Activated CD8-positive, alpha-beta memory T cell treated with anti-CD3 and anti-CD28 coated beads, Interleukin-2, amount 10 ng/mL, durations not matched to agents 7 days and 5 days (primary cell): ENCODE measurements at regions not wholly inside any gene's neighbourhood (a gene's known extent, or its start where the extent isn't known, plus 50 kb on each side); places are given as distances from the start of the nearest gene placed in this dataset.

Source experiments
- ATAC-seq: fragments of 150-1000 bp; cut with Tn5 transposase; one replicate; pipeline ENCODE4 v1.10.0; 2021; ENCODE audit warnings: moderate library complexity
- CTCF ChIA-PET: fragments of 350-600 bp; sonication (Branson Sonifier 250); formaldehyde crosslinking; loops from one replicate; lab custom pipeline; 2021; ENCODE audit warnings: antibody characterized with exemption; lab: Charles Lee
- DNase-seq: peaks from one replicate; pipeline ENCODE4 v3.0.0-alpha.2; 2020
- H3K27ac Mint-ChIP-seq: one replicate; pipeline ENCODE4 v1.8.0; 2021; ENCODE audit warnings: mild to moderate bottlenecking, mixed read lengths
- H3K27me3 Mint-ChIP-seq: one replicate; pipeline ENCODE4 v1.8.0; 2021; ENCODE audit warnings: mixed read lengths
- H3K36me3 Mint-ChIP-seq: one replicate; pipeline ENCODE4 v1.8.0; 2021; ENCODE audit warnings: mild to moderate bottlenecking, mixed read lengths
- H3K4me1 Mint-ChIP-seq: one replicate; pipeline ENCODE4 v1.8.0; 2021; ENCODE audit warnings: mixed read lengths
- H3K4me3 Mint-ChIP-seq: one replicate; pipeline ENCODE4 v1.8.0; 2021; ENCODE audit warnings: mild to moderate bottlenecking, moderate library complexity, mixed read lengths
- H3K9me3 Mint-ChIP-seq: one replicate; pipeline ENCODE4 v1.8.0; 2022; ENCODE audit warnings: low read depth, mixed read lengths

GRCh38 chr11:21931436-21932101 is 261.3 kb upstream of the ANO5 start:
- H3K4me1 Mint-ChIP-seq, result no peaks in the 10 kb centered on the region
- DNase-seq, result no peak
- H3K4me3 Mint-ChIP-seq, result no peak overlapping the region
- H3K36me3 Mint-ChIP-seq, result no peaks in the 10 kb centered on the region
- no peak for ATAC-seq
- no peaks in the 10 kb centered on the region for H3K27me3 Mint-ChIP-seq
- CTCF ChIA-PET, result no interaction called here
- peaks cover 6% of the 10 kb centered on the region for H3K9me3 Mint-ChIP-seq
- no peak overlapping the region for H3K27ac Mint-ChIP-seq

DNA sequence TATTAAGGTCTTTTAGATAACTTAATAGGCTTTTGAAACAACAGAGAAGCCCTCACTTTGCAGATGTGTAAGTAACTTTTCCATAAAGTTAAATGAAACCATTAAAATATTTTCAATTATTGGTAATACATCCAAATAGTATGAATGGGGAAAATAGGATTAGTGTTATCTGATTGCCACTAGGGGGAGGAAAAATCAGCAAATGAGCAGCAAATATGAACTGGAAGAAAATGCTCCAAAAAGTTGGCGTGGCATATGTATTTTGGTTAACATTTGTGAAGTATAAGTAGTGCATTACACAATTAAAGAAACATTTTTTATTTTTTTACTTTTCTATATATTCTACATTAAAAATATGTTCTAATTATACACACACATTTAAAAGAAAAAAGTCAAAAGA is 259.8 kb upstream of the ANO5 start:
- ATAC-seq, result no peak

DNA sequence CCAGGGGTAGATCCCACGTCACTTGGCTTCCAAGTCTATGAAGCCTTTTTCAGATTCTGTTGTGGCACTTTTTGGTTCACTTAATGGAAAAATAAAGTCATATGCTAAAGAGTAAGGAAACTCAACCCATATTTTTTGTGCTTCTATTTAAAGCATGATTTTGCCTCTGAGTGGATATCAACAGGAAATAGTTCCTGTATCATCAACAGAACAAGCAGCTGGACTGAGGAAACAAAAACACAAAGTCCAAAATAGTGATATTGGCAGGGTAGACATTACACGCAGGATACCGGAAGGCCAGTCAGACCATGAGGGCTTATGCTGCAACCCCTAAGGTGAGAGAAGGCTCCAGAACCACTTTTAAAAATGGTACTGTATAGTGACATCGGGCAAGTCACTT is 248.3 kb upstream of the ANO5 start:
- Mint-ChIP-seq H3K9me3 (no peaks in the 10 kb centered on the region), H3K36me3 (no peaks in the 10 kb centered on the region), H3K27ac (no peak overlapping the region), H3K27me3 (no peaks in the 10 kb centered on the region), H3K4me1 (no peaks in the 10 kb centered on the region), H3K4me3 (no peak overlapping the region)
- ATAC-seq (no peak), DNase-seq (no peak)
- CTCF ChIA-PET, result no interaction called here

More for the DNA sequence above, 259.8 kb upstream of the ANO5 start:
- DNase-seq, result no peak
- no peak overlapping the region for H3K4me3 Mint-ChIP-seq
- H3K27me3 Mint-ChIP-seq, result no peaks in the 10 kb centered on the region
- no peaks in the 10 kb centered on the region for H3K4me1 Mint-ChIP-seq
- H3K27ac Mint-ChIP-seq, result no peak overlapping the region
- no peaks in the 10 kb centered on the region for H3K36me3 Mint-ChIP-seq
- H3K9me3 Mint-ChIP-seq, result peaks cover 6% of the 10 kb centered on the region
- CTCF ChIA-PET, result no interaction called here

GRCh38 chr11:21948876-21949275 is 244.0 kb upstream of the ANO5 start:
- ATAC-seq, result no peak
- H3K9me3 Mint-ChIP-seq, result peaks cover 2% of the 10 kb centered on the region
- H3K4me3 Mint-ChIP-seq, result no peak overlapping the region
- no peak for DNase-seq
- H3K4me1 Mint-ChIP-seq, result no peaks in the 10 kb centered on the region
- no peak overlapping the region for H3K27ac Mint-ChIP-seq
- CTCF ChIA-PET, result no interaction called here
- H3K27me3 Mint-ChIP-seq, result no peaks in the 10 kb centered on the region
- H3K36me3 Mint-ChIP-seq, result no peaks in the 10 kb centered on the region

DNA sequence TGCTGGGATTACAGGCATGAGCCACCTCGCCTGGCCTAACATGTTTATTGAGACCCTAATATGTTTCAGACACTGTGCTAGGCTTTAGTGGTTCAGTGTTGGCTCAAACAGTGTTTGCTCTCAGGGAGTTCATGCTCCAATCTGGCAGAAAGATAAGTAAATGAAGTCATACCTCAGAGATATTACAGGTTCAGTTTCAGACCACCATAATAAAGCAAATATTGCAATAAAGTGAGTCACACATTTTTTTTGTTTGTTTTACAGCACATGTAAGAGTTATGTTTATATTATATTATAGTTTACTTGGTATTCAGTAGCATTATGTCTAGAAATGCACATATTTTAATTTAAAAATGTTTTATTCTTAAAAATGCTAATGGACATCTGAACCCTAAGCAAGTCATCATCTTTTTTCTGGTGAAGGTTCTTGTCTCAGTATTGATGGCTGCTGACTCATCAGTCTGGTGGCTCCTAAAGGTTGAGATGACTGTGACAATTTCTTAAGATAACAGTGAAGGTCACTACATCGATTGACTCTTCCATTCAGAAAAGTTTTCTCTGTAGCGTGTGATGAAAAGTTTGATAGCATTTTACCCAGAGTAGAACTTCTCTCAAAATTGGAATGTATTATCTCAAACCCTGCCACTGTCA is 243.0 kb upstream of the ANO5 start:
- DNase-seq (no peak), ATAC-seq (no peak)
- CTCF ChIA-PET, result no interaction called here
- H3K27me3 Mint-ChIP-seq, result no peaks in the 10 kb centered on the region
- no peak overlapping the region for H3K27ac Mint-ChIP-seq
- H3K4me1 Mint-ChIP-seq, result no peaks in the 10 kb centered on the region
- H3K4me3 Mint-ChIP-seq, result no peak overlapping the region
- H3K36me3 Mint-ChIP-seq, result no peaks in the 10 kb centered on the region
- peaks cover 5% of the 10 kb centered on the region for H3K9me3 Mint-ChIP-seq

DNA sequence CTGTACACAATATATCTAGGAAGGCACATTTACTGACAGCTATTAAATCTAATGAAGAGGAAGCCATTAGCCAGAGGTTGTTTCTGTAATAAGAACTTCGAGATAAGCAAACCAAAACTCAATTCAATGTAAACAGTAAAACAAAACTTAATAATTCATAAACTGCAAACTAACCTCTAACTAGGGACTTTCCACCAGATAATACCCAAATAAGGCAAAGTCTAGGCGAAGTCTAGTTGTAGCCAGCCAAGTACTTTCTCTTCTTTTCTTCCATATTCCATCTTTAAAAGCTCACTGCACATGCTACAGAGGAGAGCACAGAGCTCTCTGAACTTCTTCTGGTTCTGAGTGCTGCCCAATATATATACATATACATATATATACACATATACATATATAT is 229.9 kb upstream of the ANO5 start:
- H3K9me3 Mint-ChIP-seq, result peaks cover 4% of the 10 kb centered on the region
- no peaks in the 10 kb centered on the region for H3K36me3 Mint-ChIP-seq
- H3K4me1 Mint-ChIP-seq, result no peaks in the 10 kb centered on the region
- DNase-seq (no peak), ATAC-seq (no peak)
- no peaks in the 10 kb centered on the region for H3K27me3 Mint-ChIP-seq
- CTCF ChIA-PET, result no interaction called here
- no peak overlapping the region for H3K27ac Mint-ChIP-seq
- no peak overlapping the region for H3K4me3 Mint-ChIP-seq

GRCh38 chr11:21965221-21965620 is 227.7 kb upstream of the ANO5 start:
- Mint-ChIP-seq H3K36me3 (no peaks in the 10 kb centered on the region), H3K27me3 (no peaks in the 10 kb centered on the region), H3K9me3 (peaks cover 2% of the 10 kb centered on the region), H3K27ac (no peak overlapping the region), H3K4me1 (no peaks in the 10 kb centered on the region), H3K4me3 (no peak overlapping the region)
- CTCF ChIA-PET, result no interaction called here
- ATAC-seq, result no peak
- DNase-seq, result no peak

DNA sequence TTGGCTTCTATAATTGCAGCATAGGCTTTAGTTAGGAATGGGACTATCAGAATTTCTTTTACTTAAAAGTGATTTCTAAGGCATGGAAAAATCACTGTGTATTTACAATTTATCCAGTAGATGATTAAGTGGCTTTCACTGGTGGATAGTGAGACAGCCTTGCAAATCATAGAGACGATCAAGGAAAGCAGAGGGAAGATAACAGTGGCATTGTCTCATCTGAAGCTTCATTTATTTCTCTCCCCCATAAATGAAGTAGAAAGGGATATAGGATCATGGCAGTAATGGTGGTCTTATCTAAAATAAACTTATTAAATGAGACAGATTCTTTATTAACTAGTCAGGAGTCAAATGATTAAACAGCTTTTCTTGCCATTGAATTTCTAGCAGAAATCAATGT is 224.2 kb upstream of the ANO5 start:
- Mint-ChIP-seq H3K9me3 (peaks cover 3% of the 10 kb centered on the region), H3K4me3 (no peak overlapping the region), H3K27ac (no peak overlapping the region), H3K36me3 (no peaks in the 10 kb centered on the region), H3K4me1 (no peaks in the 10 kb centered on the region), H3K27me3 (no peaks in the 10 kb centered on the region)
- CTCF ChIA-PET, result no interaction called here
- DNase-seq (no peak), ATAC-seq (no peak)

DNA sequence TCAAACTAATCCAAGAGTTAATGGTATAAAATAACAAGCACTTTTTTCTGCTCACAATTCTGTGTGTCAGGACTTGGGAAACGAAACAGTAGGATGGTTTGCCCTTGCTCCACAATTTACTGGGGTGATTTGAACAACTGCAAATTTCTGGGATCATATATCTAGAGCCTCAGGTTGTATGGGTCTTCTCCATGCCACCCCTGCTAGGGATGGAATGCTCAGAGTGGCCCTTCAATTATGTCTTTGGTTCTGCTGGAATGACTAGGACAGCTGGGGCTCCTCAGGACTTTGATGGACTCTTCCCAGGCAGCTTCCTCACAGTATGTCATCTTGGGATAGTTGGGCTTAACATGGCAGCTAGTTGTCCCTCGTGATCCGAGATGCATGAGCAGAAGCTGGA is 223.0 kb upstream of the ANO5 start:
- DNase-seq (no peak), ATAC-seq (no peak)
- no peak overlapping the region for H3K27ac Mint-ChIP-seq
- CTCF ChIA-PET, result no interaction called here
- no peaks in the 10 kb centered on the region for H3K4me1 Mint-ChIP-seq
- H3K27me3 Mint-ChIP-seq, result no peaks in the 10 kb centered on the region
- no peak overlapping the region for H3K4me3 Mint-ChIP-seq
- H3K9me3 Mint-ChIP-seq, result peaks cover 3% of the 10 kb centered on the region
- H3K36me3 Mint-ChIP-seq, result no peaks in the 10 kb centered on the region

DNA sequence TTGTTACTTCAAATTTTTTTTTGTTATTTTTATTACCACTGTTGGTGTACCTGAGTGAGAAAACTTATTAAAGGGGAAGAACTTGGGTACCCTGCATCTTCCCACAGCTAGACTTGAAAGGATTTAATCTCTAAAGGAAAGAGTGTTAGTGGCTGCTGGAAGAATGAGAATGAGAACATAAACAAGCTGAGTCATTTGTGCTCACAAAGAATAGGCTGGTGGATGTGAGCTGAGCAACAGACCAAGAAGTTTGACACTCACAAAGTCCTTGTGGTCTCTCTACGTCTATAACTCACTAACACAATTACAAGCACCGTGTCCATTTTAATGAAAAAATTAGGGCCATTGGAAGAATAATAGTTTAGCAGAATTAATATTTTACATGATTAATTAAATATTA is 217.6 kb upstream of the ANO5 start:
- Mint-ChIP-seq H3K9me3 (peaks cover 3% of the 10 kb centered on the region), H3K27me3 (no peaks in the 10 kb centered on the region), H3K4me1 (no peaks in the 10 kb centered on the region), H3K36me3 (no peaks in the 10 kb centered on the region), H3K27ac (no peak overlapping the region), H3K4me3 (no peak overlapping the region)
- ATAC-seq, result no peak
- no peak for DNase-seq
- CTCF ChIA-PET, result no interaction called here

GRCh38 chr11:21976210-21976609 is 216.7 kb upstream of the ANO5 start:
- H3K4me3 Mint-ChIP-seq, result no peak overlapping the region
- H3K9me3 Mint-ChIP-seq, result no peaks in the 10 kb centered on the region
- H3K27me3 Mint-ChIP-seq, result no peaks in the 10 kb centered on the region
- CTCF ChIA-PET, result no interaction called here
- no peak for DNase-seq
- H3K27ac Mint-ChIP-seq, result no peak overlapping the region
- H3K4me1 Mint-ChIP-seq, result no peaks in the 10 kb centered on the region
- no peak for ATAC-seq
- H3K36me3 Mint-ChIP-seq, result no peaks in the 10 kb centered on the region

GRCh38 chr11:21983431-21983830 is 209.5 kb upstream of the ANO5 start:
- DNase-seq (no peak), ATAC-seq (no peak)
- Mint-ChIP-seq H3K27ac (no peak overlapping the region), H3K27me3 (no peaks in the 10 kb centered on the region), H3K4me1 (no peaks in the 10 kb centered on the region), H3K36me3 (no peaks in the 10 kb centered on the region), H3K9me3 (no peaks in the 10 kb centered on the region), H3K4me3 (no peak overlapping the region)
- CTCF ChIA-PET, result interaction anchor here (0.7 kb wide), 1 partner anchor 158 kb away, joined by 4 read pairs; no protein-coding TSS in a partner anchor

- ATAC-seq, result no peak
- Mint-ChIP-seq H3K4me3 (no peak overlapping the region), H3K27me3 (no peaks in the 10 kb centered on the region), H3K27ac (no peak overlapping the region), H3K9me3 (no peaks in the 10 kb centered on the region), H3K36me3 (no peaks in the 10 kb centered on the region), H3K4me1 (no peaks in the 10 kb centered on the region)
- CTCF ChIA-PET, result no interaction called here
- no peak for DNase-seq
These were observed 206.5 kb upstream of the ANO5 start for GRCh38 chr11:21986361-21986760.

DNA sequence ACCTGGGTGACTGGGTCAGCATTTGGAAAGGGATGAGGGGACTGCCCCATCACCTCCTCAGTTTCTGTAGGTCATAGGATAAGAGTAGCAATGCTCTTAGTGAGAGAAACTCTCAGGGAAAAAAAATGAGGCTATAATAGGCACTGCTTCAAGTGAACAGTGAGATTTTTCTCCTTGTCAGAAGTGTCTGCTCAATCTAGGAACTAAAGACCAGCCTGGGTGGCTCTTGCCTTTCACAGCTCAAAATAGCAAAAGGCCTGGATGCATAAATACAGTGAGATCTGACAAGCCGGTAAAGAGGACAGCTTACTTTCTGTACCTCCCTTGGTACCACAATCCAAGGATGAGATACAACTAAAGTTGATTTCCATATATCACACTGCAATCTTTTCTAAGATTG is 205.6 kb upstream of the ANO5 start:
- Mint-ChIP-seq H3K36me3 (no peaks in the 10 kb centered on the region), H3K9me3 (no peaks in the 10 kb centered on the region), H3K4me3 (no peak overlapping the region), H3K27ac (no peak overlapping the region), H3K27me3 (no peaks in the 10 kb centered on the region), H3K4me1 (no peaks in the 10 kb centered on the region)
- CTCF ChIA-PET, result no interaction called here
- no peak for ATAC-seq
- no peak for DNase-seq
